Activated CD8-positive, alpha-beta memory T cell treated with anti-CD3 and anti-CD28 coated beads, Interleukin-2, amount 50 U/mL, for 24 hours (primary cell): ENCODE measurements at regions not wholly inside any gene's neighbourhood (a gene's known extent, or its start where the extent isn't known, plus 50 kb on each side); places are given as distances from the start of the nearest gene placed in this dataset.

Source experiments
- DNase-seq: peaks from one replicate; pipeline ENCODE4 v3.0.0-alpha.2; 2020; ENCODE audit errors: extremely low read depth

- no peak for DNase-seq
Observed at GRCh38 chr14:61625165-61625564, 70.1 kb upstream of the HIF1A start.

DNA sequence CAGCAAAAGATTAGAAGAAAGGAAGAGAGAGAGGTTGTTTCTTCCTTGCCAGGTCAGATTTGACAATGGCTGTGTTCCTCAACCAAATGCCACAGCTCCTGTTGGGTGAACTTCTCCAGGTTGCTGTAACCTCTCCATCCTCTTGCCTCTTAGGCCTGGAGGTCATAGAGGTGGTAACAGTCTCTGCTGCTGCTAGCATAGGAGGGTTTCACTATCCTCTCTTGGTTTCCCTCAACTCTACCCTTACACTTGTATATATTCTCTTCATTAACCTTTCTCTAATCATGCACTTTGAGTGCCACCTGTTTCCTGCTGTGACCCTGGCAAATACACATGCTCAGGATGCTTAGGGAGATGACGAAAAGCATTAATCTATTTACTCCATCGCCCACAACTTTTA, 67.7 kb upstream of the HIF1A start:
- DNase-seq, result no peak

GRCh38 chr14:61628016-61628725, 67.1 kb upstream of the HIF1A start:
- no peak for DNase-seq

DNA sequence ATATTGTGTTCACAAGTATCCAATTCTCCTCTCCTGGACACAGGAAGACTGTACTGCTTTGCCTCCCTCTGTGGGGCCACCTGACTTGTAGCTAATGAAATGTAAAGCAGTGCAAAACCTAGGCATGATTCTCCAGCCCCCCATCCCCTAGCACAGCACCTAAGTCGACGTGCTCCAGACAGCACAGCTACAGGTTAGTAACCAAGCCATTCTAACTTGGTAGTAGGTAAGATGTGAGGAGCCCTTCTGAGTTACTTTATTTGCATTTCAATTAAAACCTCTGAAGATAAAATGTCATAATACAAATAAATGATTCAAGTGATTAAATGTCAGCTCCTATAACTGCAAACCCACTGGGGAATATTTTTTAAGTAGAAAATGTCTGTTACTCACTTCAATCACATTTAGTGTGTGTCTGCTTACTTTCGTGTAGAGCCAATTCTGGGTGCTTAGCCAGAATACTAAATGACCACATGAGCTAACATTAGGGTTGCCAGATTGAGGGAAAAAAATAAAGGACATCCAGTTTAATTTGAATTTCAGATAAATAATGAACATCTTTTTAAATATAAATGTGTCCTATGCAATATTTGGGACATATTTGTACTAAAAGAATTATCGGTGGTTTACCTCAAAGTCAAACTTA, 64.8 kb upstream of the HIF1A start:
- DNase-seq, result no peak

GRCh38 chr14:61631045-61631687, 64.1 kb upstream of the HIF1A start:
- DNase-seq, result no peak

DNA sequence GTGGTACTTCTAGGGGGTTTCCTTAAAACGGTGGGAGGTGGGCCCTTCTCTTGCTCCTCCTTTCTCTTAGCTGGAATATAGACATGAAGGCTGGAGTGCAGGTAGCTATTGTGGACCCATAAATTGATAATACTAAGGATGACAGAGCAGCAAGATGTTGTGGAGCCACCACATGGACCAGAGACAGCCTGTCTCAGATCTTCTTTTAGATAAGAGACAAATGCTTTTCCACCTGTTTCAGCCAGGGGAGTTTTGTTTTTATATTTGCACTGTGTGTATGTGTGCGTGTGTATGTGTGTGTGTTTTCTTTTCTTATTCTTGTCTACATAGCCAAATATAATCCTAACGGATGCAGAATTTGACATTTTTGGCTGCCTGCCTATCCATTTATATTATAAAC, 62.9 kb upstream of the HIF1A start:
- no peak for DNase-seq

- DNase-seq, result no peak
Observed at GRCh38 chr14:61632807-61633206, 62.5 kb upstream of the HIF1A start.

DNA sequence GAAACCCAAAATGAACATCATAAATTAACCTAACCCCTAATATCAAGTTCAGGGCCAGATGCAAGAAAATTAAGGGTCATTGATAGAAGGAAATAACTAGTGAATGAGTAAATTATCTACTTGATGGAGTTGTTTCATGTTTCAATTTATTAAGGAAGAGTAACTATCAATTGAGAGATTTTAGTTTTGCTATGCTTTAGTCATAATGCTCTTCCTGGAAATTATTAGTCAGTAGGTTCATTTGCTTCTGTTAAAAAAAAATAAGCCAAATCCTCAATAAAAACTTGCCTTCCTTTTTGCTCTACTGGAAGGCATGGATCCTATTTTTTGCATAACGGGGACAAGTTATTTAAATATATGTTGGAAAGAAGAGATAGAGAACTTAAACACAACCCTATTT, 59.0 kb upstream of the HIF1A start:
- DNase-seq, result no peak

GRCh38 chr14:61636779-61637178, 58.5 kb upstream of the HIF1A start:
- no peak for DNase-seq

DNA sequence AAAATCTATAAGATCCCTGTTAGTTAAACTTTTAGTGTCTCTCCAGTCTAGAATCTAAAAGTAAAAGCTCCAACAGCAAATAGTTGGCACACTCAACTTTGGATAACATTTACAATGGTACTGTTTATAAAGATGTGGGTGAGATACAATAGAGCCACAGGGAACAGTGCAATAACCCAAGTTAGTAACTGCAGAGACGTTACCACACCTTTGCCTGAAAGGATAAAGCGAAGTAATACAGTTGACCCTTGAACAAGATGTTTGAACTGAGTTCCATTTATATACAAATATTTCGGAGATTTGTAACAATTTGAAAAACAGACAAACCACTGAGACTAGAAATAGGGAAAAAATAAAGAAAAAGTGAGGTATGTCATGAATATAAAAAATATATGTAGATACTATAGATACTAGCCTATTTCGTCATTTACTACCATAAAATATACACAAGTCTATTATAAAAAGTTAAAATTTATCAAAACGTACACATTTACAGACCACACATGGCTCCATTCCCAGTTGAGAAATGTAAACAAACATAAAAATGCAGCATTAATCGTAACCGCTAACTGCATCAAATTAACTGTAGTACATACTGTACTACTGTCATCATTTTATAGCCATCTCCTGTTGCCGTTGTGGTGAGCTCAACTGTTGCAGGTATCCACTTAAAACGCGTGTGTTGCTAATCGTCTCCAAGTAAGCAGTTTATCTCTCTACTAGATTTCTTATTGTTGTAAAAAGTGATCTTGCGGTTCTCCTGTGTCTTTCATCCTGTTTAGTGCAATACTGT, 56.5 kb upstream of the HIF1A start:
- no peak for DNase-seq

GRCh38 chr14:61640158-61641136, 54.9 kb upstream of the HIF1A start:
- DNase-seq, result no peak

DNA sequence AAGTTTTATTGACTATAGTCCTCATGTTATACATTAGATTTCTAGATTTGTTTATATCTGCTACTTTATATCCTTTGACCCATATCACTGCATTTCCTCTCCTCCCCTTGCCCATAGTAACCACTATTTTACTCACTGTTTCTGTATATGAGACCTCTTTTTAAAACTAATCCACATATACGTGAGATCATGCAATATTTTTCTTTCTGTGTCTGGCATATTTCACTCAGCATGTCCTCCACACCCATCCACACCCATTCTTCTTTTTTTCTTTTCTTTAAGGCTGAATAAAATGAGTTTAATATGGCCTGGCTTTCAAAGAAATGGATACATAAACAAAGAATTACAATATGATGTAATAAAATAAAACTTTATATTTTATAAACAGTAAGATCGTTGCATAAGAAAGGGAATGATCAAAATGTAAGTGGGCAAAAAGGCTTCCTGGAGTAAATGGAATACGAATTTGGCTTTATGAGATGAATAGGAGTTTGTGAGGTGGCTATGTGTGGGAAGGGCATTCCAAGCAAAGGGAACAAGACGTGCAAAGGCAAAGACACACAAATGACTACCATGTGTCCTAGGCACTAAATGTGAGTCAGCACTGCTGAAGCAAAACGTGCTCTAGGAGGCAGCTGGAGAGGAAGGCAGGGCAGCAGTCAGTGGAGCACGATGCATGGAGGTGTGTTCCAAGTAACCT, 53.2 kb upstream of the HIF1A start:
- no peak for DNase-seq

DNA sequence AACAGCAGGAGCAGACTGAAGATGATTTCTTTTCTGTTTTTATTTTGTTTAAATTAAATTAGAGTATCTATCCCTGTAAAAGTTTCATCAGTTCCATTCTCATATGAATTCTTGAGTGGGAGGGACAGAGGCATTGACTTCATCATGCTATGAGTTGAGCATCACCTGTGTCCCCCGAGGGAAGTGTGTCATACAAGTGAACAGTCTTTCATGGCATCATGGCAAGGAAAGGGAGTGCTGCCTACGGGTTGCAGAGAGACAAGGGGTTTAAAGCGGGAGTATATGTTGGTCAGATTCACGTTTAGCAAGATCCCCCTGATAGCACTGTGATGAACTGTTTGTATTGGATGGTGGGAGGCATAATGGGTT, 52.7 kb upstream of the HIF1A start:
- no peak for DNase-seq

GRCh38 chr14:61643555-61643954, 51.8 kb upstream of the HIF1A start:
- DNase-seq, result no peak

GRCh38 chr14:61644175-61644574, 51.1 kb upstream of the HIF1A start:
- no peak for DNase-seq

DNA sequence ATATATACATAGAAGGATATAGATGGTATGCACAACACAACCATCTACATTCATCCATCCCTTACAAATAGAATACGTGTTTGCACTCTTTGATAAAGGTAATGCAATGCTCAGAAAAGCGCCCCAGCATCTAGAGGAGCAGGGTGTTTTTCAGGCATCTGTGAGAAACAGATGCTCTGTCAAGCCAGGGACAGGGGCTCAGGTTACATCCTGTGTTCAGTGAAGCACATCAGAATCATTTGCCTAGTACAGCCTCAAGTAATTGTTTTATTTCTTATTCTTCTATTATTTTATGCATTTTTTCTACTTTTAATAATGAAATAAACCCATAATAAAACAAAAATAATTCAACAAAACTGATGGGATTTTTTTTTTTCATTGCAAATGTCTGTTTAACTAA, 50.5 kb upstream of the HIF1A start:
- no peak for DNase-seq

- DNase-seq, result no peak
Observed at GRCh38 chr14:61645247-61645646, 50.1 kb upstream of the HIF1A start.
